Ascending aorta (tissue), 2 donors: ENCODE measurements at regions not wholly inside any gene's neighbourhood (a gene's known extent, or its start where the extent isn't known, plus 50 kb on each side); places are given as distances from the start of the nearest gene placed in this dataset.

ENCODE experiments used
- DNase-seq, 2 donors: peaks; one replicate each; pipeline ENCODE4 v3.0.0-alpha.2; 2019; ENCODE audit warnings: low spot score in 2 of 2
- H3K27ac ChIP-seq, 2 donors: fragments of 200-600 bp; sonication (generic); one replicate each; pipeline ENCODE4 v1.5.1; 2016 to 2017; ENCODE audit warnings: mild to moderate bottlenecking in 1 of 2
- H3K27me3 ChIP-seq: fragments of 200-600 bp; sonication (generic); one replicate; pipeline ENCODE4 v1.5.1; 2017
- H3K36me3 ChIP-seq, 2 donors: fragments of 200-600 bp; sonication (generic); one replicate each; pipeline ENCODE4 v1.5.1; 2016
- H3K4me1 ChIP-seq, 2 donors: fragments of 200-600 bp; sonication (generic); one replicate each; pipeline ENCODE4 v1.5.1; 2016 to 2017; ENCODE audit warnings: mild to moderate bottlenecking in 1 of 2
- H3K4me3 ChIP-seq, 2 donors: fragments of 200-600 bp; sonication (generic); one replicate each; pipeline ENCODE4 v1.5.1; 2016 to 2017; ENCODE audit warnings: mild to moderate bottlenecking in 1 of 2
- H3K9me3 ChIP-seq, 2 donors: fragments of 200-600 bp; sonication (generic); one replicate each; pipeline ENCODE4 v1.5.1; 2016
- CTCF ChIP-seq, 3 experiments: fragments of 200-600 bp in 2 of 3; fragments of 450-650 bp in 1 of 3; sonication (generic) in 2 of 3; IDR thresholded peaks; one replicate each; pipeline ENCODE4 v1.5.1; 2016 to 2019; ENCODE audit warnings: antibody characterized with exemption in 3 of 3, mild to moderate bottlenecking in 1 of 3, moderate library complexity in 1 of 3
- intact Hi-C: fragments of 100-400 bp; cut with DNase I; formaldehyde crosslinking; loops from one replicate; pipeline ENCODE4 v1.15.1; 2023

DNA sequence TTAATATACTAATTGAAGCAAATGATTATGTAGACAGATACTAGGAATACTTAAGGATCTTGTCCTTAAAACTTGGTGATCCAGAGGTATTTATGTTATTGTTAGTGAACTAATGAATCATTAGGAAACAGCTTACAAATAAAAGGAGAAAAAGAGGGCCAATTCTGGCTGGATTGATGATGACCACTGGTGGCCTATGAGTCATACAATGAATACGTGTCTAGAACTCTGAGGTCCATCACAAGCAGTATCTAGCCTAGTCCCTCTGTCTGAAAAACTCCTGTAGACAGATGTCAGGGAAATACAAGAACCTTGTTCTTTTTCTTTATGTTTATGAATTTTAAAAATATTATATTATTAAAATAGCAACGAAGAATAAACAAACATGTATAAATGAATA is 51.7 kb upstream of the RTL1 start:
- Histone ChIP-seq H3K4me1 (no peaks in the 10 kb centered on the region), H3K36me3 (no peaks in the 10 kb centered on the region), H3K27me3 (no peaks in the 10 kb centered on the region), H3K9me3 (no peaks in the 10 kb centered on the region), H3K27ac (no peak overlapping the region), H3K4me3 (no peak overlapping the region)
- TF ChIP-seq CTCF (IDR thresholded peaks at IDR 0.05) = no peak
- DNase-seq = no peak
- intact Hi-C loops = no loop called here

- TF ChIP-seq CTCF (IDR thresholded peaks at IDR 0.05) = no peak
- Histone ChIP-seq H3K9me3 (no peaks in the 10 kb centered on the region), H3K36me3 (no peaks in the 10 kb centered on the region), H3K4me1 (no peaks in the 10 kb centered on the region), H3K27ac (no peak overlapping the region), H3K4me3 (no peak overlapping the region), H3K27me3 (no peaks in the 10 kb centered on the region)
- intact Hi-C loops = no loop called here
- DNase-seq = no peak
Observed at GRCh38 chr14:100962494-100962893, 59.0 kb upstream of the RTL1 start.

DNA sequence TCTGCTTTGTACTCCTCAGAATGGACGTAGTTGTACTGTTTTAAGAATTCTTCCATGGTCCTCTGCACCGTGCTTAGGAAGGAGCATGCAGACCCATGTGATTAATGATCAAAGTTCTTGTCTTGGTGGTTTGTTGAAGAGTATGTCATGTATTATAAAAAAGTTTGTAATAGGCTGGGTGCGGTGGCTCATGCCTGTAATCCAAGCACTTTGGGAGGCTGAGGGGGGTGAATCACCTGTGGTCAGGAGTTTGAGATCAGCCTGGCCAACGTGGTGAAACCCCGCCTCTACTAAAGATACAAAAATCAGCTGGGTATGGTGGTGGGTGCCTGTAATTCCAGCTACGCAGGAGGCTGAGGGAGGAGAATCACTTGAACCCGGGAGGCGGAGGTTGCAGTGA is 61.8 kb upstream of the RTL1 start:
- Histone ChIP-seq H3K27me3 (no peaks in the 10 kb centered on the region), H3K27ac (no peak overlapping the region), H3K36me3 (no peaks in the 10 kb centered on the region), H3K4me1 (no peaks in the 10 kb centered on the region), H3K4me3 (no peak overlapping the region), H3K9me3 (no peaks in the 10 kb centered on the region)
- no peak for TF ChIP-seq CTCF (IDR thresholded peaks at IDR 0.05)
- intact Hi-C loops = no loop called here
- DNase-seq = no peak

DNA sequence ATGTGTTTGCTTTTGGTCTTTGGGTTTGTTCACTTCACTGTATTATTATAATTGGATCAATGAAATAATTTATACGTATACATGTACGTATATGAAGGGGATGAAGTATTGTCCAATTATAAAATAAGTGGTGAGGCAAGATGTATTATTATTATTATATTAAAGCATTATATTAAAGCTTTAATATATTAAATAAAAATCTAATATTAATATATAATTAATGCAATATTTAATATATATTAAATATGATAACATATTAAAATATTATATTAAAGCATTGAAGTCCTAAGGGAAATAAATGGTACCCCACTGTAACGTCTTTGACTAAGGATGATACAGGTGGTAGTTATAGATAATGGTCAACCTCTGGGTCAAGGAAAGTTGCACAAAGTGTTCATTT is 63.7 kb upstream of the RTL1 start:
- Histone ChIP-seq H3K4me1 (no peaks in the 10 kb centered on the region), H3K4me3 (no peak overlapping the region), H3K27me3 (no peaks in the 10 kb centered on the region), H3K36me3 (no peaks in the 10 kb centered on the region), H3K27ac (no peak overlapping the region), H3K9me3 (no peaks in the 10 kb centered on the region)
- intact Hi-C loops = no loop called here
- no peak for DNase-seq
- TF ChIP-seq CTCF (IDR thresholded peaks at IDR 0.05) = no peak

- no peak overlapping the region for H3K27ac ChIP-seq
- intact Hi-C loops = no loop called here
- DNase-seq = no peak
- H3K4me1 ChIP-seq = no peaks in the 10 kb centered on the region
- no peaks in the 10 kb centered on the region for H3K36me3 ChIP-seq
- H3K27me3 ChIP-seq = no peaks in the 10 kb centered on the region
- H3K9me3 ChIP-seq = no peaks in the 10 kb centered on the region
- TF ChIP-seq CTCF (IDR thresholded peaks at IDR 0.05) = no peak
- H3K4me3 ChIP-seq = no peak overlapping the region
Observed at GRCh38 chr14:100967930-100968329, 64.4 kb upstream of the RTL1 start.

GRCh38 chr14:100972118-100972897 is 68.8 kb upstream of the RTL1 start:
- H3K27ac ChIP-seq = no peak overlapping the region
- H3K27me3 ChIP-seq = no peaks in the 10 kb centered on the region
- H3K4me1 ChIP-seq = no peaks in the 10 kb centered on the region
- H3K36me3 ChIP-seq = no peaks in the 10 kb centered on the region
- H3K4me3 ChIP-seq = no peak overlapping the region
- no peak for DNase-seq
- no peaks in the 10 kb centered on the region for H3K9me3 ChIP-seq
- intact Hi-C loops = no loop called here
- no peak for TF ChIP-seq CTCF (IDR thresholded peaks at IDR 0.05)
